WTC11 (cell line): ENCODE measurements at regions not wholly inside any gene's neighbourhood (a gene's known extent, or its start where the extent isn't known, plus 50 kb on each side); places are given as distances from the start of the nearest gene placed in this dataset.

Experiments
- ATF2 ChIP-seq: sonication (generic); formaldehyde crosslinking; IDR thresholded peaks from 2 replicates; pipeline ENCODE4 v1.8.1; 2022; ENCODE audit warnings: low read depth, missing genetic modification reagents, borderline replicate concordance
- CREB1 ChIP-seq: sonication (generic); formaldehyde crosslinking; IDR thresholded peaks from 2 replicates; pipeline ENCODE4 v1.8.0; 2023; ENCODE audit warnings: mild to moderate bottlenecking, missing genetic modification reagents
- CTCF ChIP-seq: fragments of 200-600 bp; IDR thresholded peaks from 2 replicates; pipeline ENCODE4 v1.8.0; 2022; ENCODE audit warnings: antibody characterized with exemption
- ELF4 ChIP-seq: sonication (generic); formaldehyde crosslinking; IDR thresholded peaks from 2 replicates; pipeline ENCODE4 v1.8.1; 2022; ENCODE audit warnings: low read depth, mild to moderate bottlenecking, moderate library complexity, missing genetic modification reagents
- FOXP4 ChIP-seq: sonication (generic); formaldehyde crosslinking; IDR thresholded peaks from 2 replicates; pipeline ENCODE4 v1.8.0; 2022; ENCODE audit warnings: mild to moderate bottlenecking, missing genetic modification reagents
- MAX ChIP-seq: sonication (generic); formaldehyde crosslinking; IDR thresholded peaks from 2 replicates; pipeline ENCODE4 v1.8.0; 2022; ENCODE audit warnings: mild to moderate bottlenecking, missing genetic modification reagents
- USF1 ChIP-seq: sonication (generic); formaldehyde crosslinking; IDR thresholded peaks from 2 replicates; pipeline ENCODE4 v1.8.0; 2022; ENCODE audit warnings: mild to moderate bottlenecking, missing genetic modification reagents
- ZNF512 ChIP-seq: sonication (generic); formaldehyde crosslinking; IDR thresholded peaks from 2 replicates; pipeline ENCODE4 v1.8.1; 2022; ENCODE audit warnings: missing genetic modification reagents, borderline replicate concordance

- TF ChIP-seq FOXP4 (CRISPR knock-in tag) (no peak), CTCF (no peak), ELF4 (CRISPR knock-in tag) (no peak), USF1 (CRISPR knock-in tag) (no peak), ATF2 (no peak), ZNF512 (no peak), MAX (CRISPR knock-in tag) (no peak), CREB1 (CRISPR knock-in tag) (no peak)
These were observed 110.3 kb upstream of the KIT start for GRCh38 chr4:54547299-54548097.
